Kidney (tissue), 13 donors: ENCODE measurements at regions not wholly inside any gene's neighbourhood (a gene's known extent, or its start where the extent isn't known, plus 50 kb on each side); places are given as distances from the start of the nearest gene placed in this dataset.

Experiments
- DNase-seq, 5 donors: peaks; one replicate each; pipeline ENCODE4 v3.0.0-alpha.2; 2013 to 2020
- FAIRE-seq: peaks from 2 replicates; lab custom pipeline; 2012; peaks lifted over from hg19 to GRCh38; lab: Jason Lieb, UNC
- H3K27ac ChIP-seq, 2 donors: one replicate each; pipeline ENCODE4 v1.7.0; 2013; ENCODE audit warnings: low read depth in 2 of 2, low read length in 2 of 2, inconsistent platforms in 1 of 2
- H3K27me3 ChIP-seq: one replicate; pipeline ENCODE4 v1.7.1; 2013; ENCODE audit warnings: low read length, inconsistent platforms; ENCODE audit not compliant: control insufficient read depth, insufficient read depth
- H3K36me3 ChIP-seq, 3 donors: one replicate each; pipeline versions ENCODE4 v1.7.0 to v1.7.1; 2013; ENCODE audit warnings: low read length in 3 of 3, control low read depth in 1 of 3, inconsistent platforms in 1 of 3; ENCODE audit not compliant: insufficient read depth in 3 of 3, control insufficient read depth in 2 of 3
- H3K4me1 ChIP-seq, 3 donors: one replicate each; pipeline versions ENCODE4 v1.7.0 to v1.7.1; 2013; ENCODE audit warnings: low read length in 3 of 3, inconsistent platforms in 1 of 3, low read depth in 1 of 3; ENCODE audit not compliant: control insufficient read depth in 2 of 3, insufficient read depth in 2 of 3
- H3K4me3 ChIP-seq, 3 donors: one replicate each; pipeline versions ENCODE4 v1.7.0 to v1.8.1; 2013; ENCODE audit warnings: low read length in 3 of 3, control low read depth in 1 of 3, inconsistent platforms in 1 of 3
- H3K9ac ChIP-seq, 3 donors: one replicate each; pipeline versions ENCODE4 v1.7.0 to v1.7.1; 2013; ENCODE audit warnings: low read length in 3 of 3, control low read depth in 1 of 3, inconsistent platforms in 1 of 3
- H3K9me3 ChIP-seq, 3 donors: one replicate each; pipeline versions ENCODE4 v1.7.0 to v1.7.1; 2013; ENCODE audit warnings: low read length in 3 of 3, control low read depth in 1 of 3, inconsistent platforms in 1 of 3; ENCODE audit not compliant: control insufficient read depth in 2 of 3, insufficient read depth in 1 of 3
- CTCF ChIP-seq: IDR thresholded peaks from 3 replicates; pipeline ENCODE4 v1.5.1; 2012; ENCODE audit warnings: mild to moderate bottlenecking, moderate library complexity, borderline replicate concordance; ENCODE audit not compliant: insufficient read depth; ENCODE audit errors: extremely low read depth
- intact Hi-C: fragments of 100-400 bp; cut with DNase I; formaldehyde crosslinking; loops from one replicate; pipeline ENCODE4 v1.11.1; 2022
- donor health status: control.
- donor health status: control.
- donor health status: control.
- donor health status: control.
- donor health status: control.
- donor health status: DM: yes; HTN: yes; CAD: no.
- donor health status: Normal renal cell carcinoma (clear cell type).

- TF ChIP-seq CTCF: no peak
- DNase-seq (no peak), FAIRE-seq (no peak)
- Histone ChIP-seq H3K36me3 (no peaks in the 10 kb centered on the region), H3K9ac (no peak overlapping the region), H3K4me1 (no peaks in the 10 kb centered on the region), H3K27me3 (peaks cover 3% of the 10 kb centered on the region), H3K27ac (no peak overlapping the region), H3K9me3 (no peaks in the 10 kb centered on the region), H3K4me3 (no peak overlapping the region)
- intact Hi-C loops: no loop called here
Measured at GRCh38 chr11:76298255-76298654, 82.7 kb downstream of the THAP12 start.

GRCh38 chr11:76296731-76297542 is 84.0 kb downstream of the THAP12 start:
- no peak for FAIRE-seq
- no peak overlapping the region for H3K4me3 ChIP-seq

DNA sequence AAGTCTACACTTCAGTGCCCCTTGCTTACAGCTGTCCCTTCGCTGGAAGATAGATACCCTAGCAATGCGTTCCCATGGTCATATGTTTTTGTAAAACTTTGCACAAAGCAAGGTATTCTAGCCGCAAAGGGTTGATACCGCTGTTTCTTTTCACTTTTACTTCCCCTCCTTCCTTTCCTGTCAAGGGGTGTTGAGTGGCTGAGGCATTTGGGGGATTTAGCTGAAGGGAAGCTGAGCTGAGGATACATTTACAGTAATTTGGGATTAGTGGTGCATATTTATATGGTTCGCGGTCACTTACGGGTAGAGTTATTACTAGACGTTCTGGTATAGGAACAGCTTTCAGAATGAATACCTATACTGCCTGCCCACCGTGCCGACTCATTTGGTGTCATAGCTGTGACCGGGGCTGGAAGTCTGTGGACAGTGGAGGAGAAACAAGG is 86.9 kb upstream of the WNT11 start:
- H3K9ac ChIP-seq: no peak overlapping the region
- H3K9me3 ChIP-seq: peaks cover 0 to 2% (median 0%) of the 10 kb centered on the region in 3 donors
- peaks cover 3% of the 10 kb centered on the region for H3K27me3 ChIP-seq
- H3K4me1 ChIP-seq: no peaks in the 10 kb centered on the region
- no peak for TF ChIP-seq CTCF
- no peak overlapping the region for H3K27ac ChIP-seq
- intact Hi-C loops: no loop called here
- FAIRE-seq (no peak), DNase-seq (no peak)
- no peaks in the 10 kb centered on the region for H3K36me3 ChIP-seq
- H3K4me3 ChIP-seq: no peak overlapping the region

More at GRCh38 chr11:76296731-76297542, 84.0 kb downstream of the THAP12 start:
- Histone ChIP-seq H3K27ac (no peak overlapping the region), H3K4me1 (no peaks in the 10 kb centered on the region), H3K9me3 (peaks cover 0 to 2% (median 0%) of the 10 kb centered on the region in 3 donors), H3K9ac (no peak overlapping the region), H3K27me3 (peaks cover 6% of the 10 kb centered on the region), H3K36me3 (no peaks in the 10 kb centered on the region)
- no peak for DNase-seq
- no peak for TF ChIP-seq CTCF
- intact Hi-C loops: no loop called here
